H1 (cell line): ENCODE measurements at regions not wholly inside any gene's neighbourhood (a gene's known extent, or its start where the extent isn't known, plus 50 kb on each side); places are given as distances from the start of the nearest gene placed in this dataset.

Experiments
- CTCF ChIA-PET: fragments of 300-600 bp; sonication (Branson Sonifier 250); formaldehyde crosslinking; loops from one replicate; lab custom pipeline; 2021; ENCODE audit not compliant: partially characterized antibody; lab: Charles Lee
- POLR2A ChIA-PET: fragments of 300-600 bp; sonication (Branson Sonifier 250); formaldehyde crosslinking; loops from one replicate; lab custom pipeline; 2021; ENCODE audit warnings: inconsistent platforms; ENCODE audit not compliant: partially characterized antibody; lab: Charles Lee
- DNase-seq, 2 experiments: peaks; one replicate each; pipeline versions ENCODE4 v3.0.0 to v3.0.0-alpha.2; 2010 to 2022; ENCODE audit warnings: low spot score in 2 of 2, low read depth in 1 of 2, mixed read lengths in 1 of 2
- FAIRE-seq: peaks from 2 replicates; lab custom pipeline; 2011; peaks lifted over from hg19 to GRCh38; lab: Jason Lieb, UNC
- H2AFZ ChIP-seq: 2 replicates; pipeline ENCODE4 v1.8.1; 2012; ENCODE audit warnings: low read length, inconsistent platforms
- H2AK5ac ChIP-seq: 2 replicates; pipeline ENCODE4 v1.6.1; 2013; ENCODE audit warnings: low read depth, low read length
- H2BK120ac ChIP-seq: replicated peaks from 2 replicates; pipeline ENCODE3; 2013; ENCODE audit warnings: low read depth, low read length, inconsistent platforms
- H2BK12ac ChIP-seq: 2 replicates; pipeline ENCODE4 v1.6.1; 2013; ENCODE audit warnings: low read depth, low read length
- H2BK15ac ChIP-seq: 2 replicates; pipeline ENCODE4 v1.6.1; 2013; ENCODE audit warnings: low read length
- H2BK20ac ChIP-seq: 2 replicates; pipeline ENCODE4 v1.6.1; 2013; ENCODE audit warnings: low read length
- H2BK5ac ChIP-seq: 2 replicates; pipeline ENCODE4 v1.6.1; 2013; ENCODE audit warnings: low read depth, low read length
- H3K14ac ChIP-seq: 2 replicates; pipeline ENCODE4 v1.6.1; 2013; ENCODE audit warnings: inconsistent platforms; ENCODE audit not compliant: insufficient read length
- H3K18ac ChIP-seq: 2 replicates; pipeline ENCODE4 v1.6.1; 2013; ENCODE audit warnings: low read length; ENCODE audit errors: extremely low read depth
- H3K23ac ChIP-seq: 2 replicates; pipeline ENCODE4 v1.6.1; 2013; ENCODE audit warnings: inconsistent platforms; ENCODE audit not compliant: insufficient read length
- H3K23me2 ChIP-seq: 2 replicates; pipeline ENCODE4 v1.6.1; 2013; ENCODE audit warnings: low read depth, low read length
- H3K27ac ChIP-seq: 2 replicates; pipeline ENCODE4 v1.6.1; 2011; ENCODE audit warnings: low read depth, low read length, inconsistent platforms
- H3K27me3 ChIP-seq, 4 experiments: replicated peaks in 1 of 4; 1 replicate in 1 of 4; 2 replicates in 3 of 4; pipeline versions ENCODE4 v1.6.1 to v1.8.1; 2011 to 2013; ENCODE audit warnings: low read length in 3 of 4, mild to moderate bottlenecking in 3 of 4, inconsistent platforms in 2 of 4, mixed read lengths in 2 of 4, moderate library complexity in 1 of 4; ENCODE audit not compliant: control insufficient read depth in 3 of 4, insufficient read depth in 3 of 4; ENCODE audit errors: extremely low read depth in 1 of 4
- H3K36me3 ChIP-seq, 4 experiments: 2 replicates each; pipeline versions ENCODE4 v1.6.1 to v1.8.1; 2011 to 2013; ENCODE audit warnings: mild to moderate bottlenecking in 4 of 4, low read length in 3 of 4, moderate library complexity in 2 of 4, control low read depth in 1 of 4, inconsistent platforms in 1 of 4; ENCODE audit not compliant: insufficient read depth in 4 of 4, control insufficient read depth in 2 of 4
- H3K4ac ChIP-seq: replicated peaks from 2 replicates; pipeline ENCODE3; 2013; ENCODE audit warnings: low read length, low read depth, mixed read lengths, inconsistent platforms; ENCODE audit not compliant: insufficient read length
- H3K4me1 ChIP-seq, 4 experiments: replicated peaks in 1 of 4; 1 replicate in 1 of 4; 2 replicates in 3 of 4; pipeline versions ENCODE4 v1.6.1 to v1.8.1; 2011 to 2013; ENCODE audit warnings: low read length in 3 of 4, inconsistent platforms in 2 of 4, mixed read lengths in 1 of 4; ENCODE audit not compliant: insufficient read depth in 4 of 4, control insufficient read depth in 3 of 4
- H3K4me2 ChIP-seq, 2 experiments: 2 replicates each; pipeline versions ENCODE4 v1.6.1 to v1.8.1; 2011 to 2013; ENCODE audit warnings: low read depth in 2 of 2, low read length in 2 of 2, control low read depth in 1 of 2, inconsistent platforms in 1 of 2, mild to moderate bottlenecking in 1 of 2; ENCODE audit not compliant: insufficient read depth in 1 of 2
- H3K4me3 ChIP-seq, 4 experiments: fragments of 200-600, 300-600 bp in 1 of 4; sonication (generic), shearing (Covaris generic), sonication (Bioruptor Twin) in 1 of 4; 2 replicates each; pipeline versions ENCODE4 v1.5.1 to v1.8.1; 2011 to 2016; ENCODE audit warnings: low read length in 4 of 4, low read depth in 3 of 4, control low read depth in 2 of 4, inconsistent platforms in 2 of 4, mild to moderate bottlenecking in 2 of 4, mixed read lengths in 1 of 4, moderate library complexity in 1 of 4; ENCODE audit not compliant: insufficient read depth in 2 of 4; ENCODE audit errors: extremely low read depth in 1 of 4
- H3K56ac ChIP-seq: replicated peaks from 2 replicates; pipeline ENCODE3; 2013; ENCODE audit warnings: low read depth, mild to moderate bottlenecking, mixed read lengths, low read length, inconsistent platforms; ENCODE audit not compliant: insufficient read length
- H3K79me1 ChIP-seq: 2 replicates; pipeline ENCODE4 v1.6.1; 2013; ENCODE audit warnings: low read depth, low read length, control low read depth
- H3K79me2 ChIP-seq, 2 experiments: 2 replicates each; pipeline versions ENCODE4 v1.6.1 to v1.8.1; 2012 to 2013; ENCODE audit warnings: low read length in 2 of 2, mild to moderate bottlenecking in 2 of 2, inconsistent platforms in 1 of 2; ENCODE audit not compliant: insufficient read depth in 2 of 2, control insufficient read depth in 1 of 2
- H3K9ac ChIP-seq, 4 experiments: replicated peaks in 1 of 4; 1 replicate in 1 of 4; 2 replicates in 3 of 4; pipeline versions ENCODE4 v1.6.1 to v1.8.1; 2011 to 2013; ENCODE audit warnings: low read depth in 3 of 4, low read length in 3 of 4, control low read depth in 2 of 4, mild to moderate bottlenecking in 2 of 4, moderate library complexity in 2 of 4, inconsistent platforms in 1 of 4; ENCODE audit errors: extremely low read depth in 1 of 4
- H3K9me3 ChIP-seq, 2 experiments: 2 replicates each; pipeline versions ENCODE4 v1.6.1 to v1.8.1; 2012 to 2013; ENCODE audit warnings: mild to moderate bottlenecking in 2 of 2, moderate library complexity in 2 of 2, control low read depth in 1 of 2, inconsistent platforms in 1 of 2, low read depth in 1 of 2, low read length in 1 of 2, mixed read lengths in 1 of 2; ENCODE audit not compliant: insufficient read depth in 2 of 2
- H4K20me1 ChIP-seq, 2 experiments: replicated peaks in 1 of 2; 2 replicates each; pipeline versions ENCODE3 to v1.8.1; 2011 to 2013; ENCODE audit warnings: inconsistent platforms in 2 of 2, low read length in 2 of 2, mild to moderate bottlenecking in 1 of 2; ENCODE audit not compliant: insufficient read depth in 2 of 2, control insufficient read depth in 1 of 2
- H4K5ac ChIP-seq: 2 replicates; pipeline ENCODE4 v1.6.1; 2013; ENCODE audit warnings: low read length, low read depth, mixed read lengths, inconsistent platforms; ENCODE audit not compliant: insufficient read length
- H4K8ac ChIP-seq: 2 replicates; pipeline ENCODE4 v1.8.0; 2013; ENCODE audit warnings: mild to moderate bottlenecking, moderate library complexity, low read length, inconsistent platforms; ENCODE audit not compliant: insufficient read depth; ENCODE audit errors: extremely low read depth
- H4K91ac ChIP-seq: replicated peaks from 2 replicates; pipeline ENCODE3; 2013; ENCODE audit warnings: low read length, mixed read lengths, inconsistent platforms; ENCODE audit not compliant: insufficient read length
- CBX8 ChIP-seq: fragments of 300-800, 300-1000 bp; sonication (generic); IDR thresholded peaks from 2 replicates; pipeline ENCODE4 v1.7.1; 2016; ENCODE audit warnings: low read depth, low read length, borderline replicate concordance
- E2F6 ChIP-seq: IDR thresholded peaks from 2 replicates; pipeline ENCODE4 v1.6.1; 2012; ENCODE audit warnings: inconsistent platforms
- EP300 ChIP-seq, 2 experiments: IDR thresholded peaks; 1 replicate in 1 of 2; 2 replicates in 1 of 2; pipeline ENCODE4 v1.6.1; 2011 to 2012; ENCODE audit warnings: low read depth in 2 of 2, low read length in 2 of 2, mild to moderate bottlenecking in 2 of 2, borderline replicate concordance in 1 of 2, inconsistent platforms in 1 of 2, moderate library complexity in 1 of 2
- PHF8 ChIP-seq: fragments of 200-600 bp; sonication (generic); conservative IDR thresholded peaks from 2 replicates; pipeline ENCODE4 v1.7.1; 2012; ENCODE audit warnings: low read depth, mild to moderate bottlenecking, inconsistent platforms, low read length, moderate library complexity
- SAP30 ChIP-seq: fragments of 300-600 bp; sonication (generic); IDR thresholded peaks from 2 replicates; pipeline ENCODE4 v1.7.1; 2012; ENCODE audit warnings: low read length, moderate library complexity, mild to moderate bottlenecking, inconsistent platforms; ENCODE audit not compliant: insufficient read depth, insufficient replicate concordance
- SIRT6 ChIP-seq: IDR thresholded peaks from one replicate; pipeline ENCODE4 v1.7.1; 2012; ENCODE audit warnings: low read length, inconsistent platforms
- WGBS, 2 experiments: shearing (Covaris generic) in 1 of 2; methylation state at CpG; one replicate each; pipeline versions ENCODE4 v1.1.6 to v1.1.7; 2013 to 2015; ENCODE audit warnings: low lambda C conversion rate in 2 of 2, mixed read lengths in 2 of 2, inconsistent platforms in 1 of 2, low coverage in 1 of 2, missing lambda C conversion rate in 1 of 2; ENCODE audit not compliant: insufficient replicate concordance in 2 of 2, insufficient coverage in 1 of 2, insufficient read length in 1 of 2; ENCODE audit errors: extremely low coverage in 1 of 2, missing lambda C conversion rate in 1 of 2; 5-methylcytosine and 5-hydroxymethylcytosine counted together

- H4K91ac ChIP-seq: no peak overlapping the region
- H3K79me2 ChIP-seq: no peaks in the 10 kb centered on the region
- no peak overlapping the region for H2AK5ac ChIP-seq
- WGBS, 2 experiments: 86% methylated on average over 1 of the region's 1 CpG; no CpG with 5 or more reads in 1 of the 2 experiments
- FAIRE-seq (no peak), DNase-seq (no peak)
- no peak overlapping the region for H2BK15ac ChIP-seq
- no peaks in the 10 kb centered on the region for H4K20me1 ChIP-seq
- H3K9me3 ChIP-seq: no peaks in the 10 kb centered on the region
- H3K56ac ChIP-seq: no peak overlapping the region
- H2AFZ ChIP-seq: no peak overlapping the region
- no peak overlapping the region for H3K14ac ChIP-seq
- H2BK120ac ChIP-seq: no peak overlapping the region
- H4K8ac ChIP-seq: no peak overlapping the region
- POLR2A ChIA-PET: no interaction called here
- no peak overlapping the region for H3K4me3 ChIP-seq
- no peak overlapping the region for H3K23ac ChIP-seq
- H3K4me2 ChIP-seq: no peak overlapping the region
- no peak overlapping the region for H3K27ac ChIP-seq
- no peaks in the 10 kb centered on the region for H3K36me3 ChIP-seq
- peaks cover 0 to 5% (median 2%) of the 10 kb centered on the region in 4 experiments; a peak in 1 of 7 replicates for H3K4me1 ChIP-seq
- H4K5ac ChIP-seq: no peak overlapping the region
- H2BK12ac ChIP-seq: no peak overlapping the region
- H2BK20ac ChIP-seq: no peak overlapping the region
- H3K23me2 ChIP-seq: no peaks in the 10 kb centered on the region
- CTCF ChIA-PET: interaction anchor here (1.0 to 2.2 kb wide), 2 partner anchors 10 to 46 kb away, joined by 4 to 10 read pairs; no protein-coding TSS in a partner anchor
- H3K79me1 ChIP-seq: no peaks in the 10 kb centered on the region; the same call in 1 of the 2 replicates
- no peak overlapping the region for H3K18ac ChIP-seq
- H3K27me3 ChIP-seq: no peaks in the 10 kb centered on the region
- no peak overlapping the region for H3K9ac ChIP-seq
- H2BK5ac ChIP-seq: no peak overlapping the region
- no peak overlapping the region for H3K4ac ChIP-seq
- no peak for TF ChIP-seq PHF8
- TF ChIP-seq SAP30: no peak
- TF ChIP-seq EP300 (IDR thresholded peaks at IDR 0.05; ENCODE audit: borderline replicate concordance in 1 of 2, low read depth in 2 of 2, low read length in 2 of 2): no peak
- no peak for TF ChIP-seq CBX8
- TF ChIP-seq SIRT6: no peak
- TF ChIP-seq E2F6: no peak
These were observed 396.2 kb downstream of the BUD13 start for GRCh38 chr11:116376547-116376946.
